BLaER1 (cell line): ENCODE measurements at regions not wholly inside any gene's neighbourhood (a gene's known extent, or its start where the extent isn't known, plus 50 kb on each side); places are given as distances from the start of the nearest gene placed in this dataset.

ENCODE experiments used
- H3K27ac ChIP-seq: shearing (Covaris generic); formaldehyde crosslinking; 2 replicates; pipeline ENCODE4 v1.8.1; 2022
- H3K27me3 ChIP-seq: shearing (Covaris generic); formaldehyde crosslinking; 2 replicates; pipeline ENCODE4 v1.8.1; 2022
- H3K36me3 ChIP-seq: shearing (Covaris generic); formaldehyde crosslinking; 2 replicates; pipeline ENCODE4 v1.8.1; 2022
- H3K4me1 ChIP-seq: shearing (Covaris generic); formaldehyde crosslinking; 2 replicates; pipeline ENCODE4 v1.8.1; 2022
- H3K4me2 ChIP-seq: shearing (Covaris generic); formaldehyde crosslinking; 2 replicates; pipeline ENCODE4 v1.8.1; 2022
- H3K4me3 ChIP-seq: shearing (Covaris generic); formaldehyde crosslinking; 2 replicates; pipeline ENCODE4 v1.8.1; 2022
- H3K9ac ChIP-seq: shearing (Covaris generic); formaldehyde crosslinking; 2 replicates; pipeline ENCODE4 v1.8.1; 2022
- H3K9me3 ChIP-seq: shearing (Covaris generic); formaldehyde crosslinking; 2 replicates; pipeline ENCODE4 v1.8.1; 2022
- H4K20me1 ChIP-seq: shearing (Covaris generic); formaldehyde crosslinking; 2 replicates; pipeline ENCODE4 v1.8.1; 2022
- Cebpa-rat ChIP-seq: shearing (Covaris generic); IDR thresholded peaks from 2 replicates; pipeline ENCODE4 v1.8.1; 2022

DNA sequence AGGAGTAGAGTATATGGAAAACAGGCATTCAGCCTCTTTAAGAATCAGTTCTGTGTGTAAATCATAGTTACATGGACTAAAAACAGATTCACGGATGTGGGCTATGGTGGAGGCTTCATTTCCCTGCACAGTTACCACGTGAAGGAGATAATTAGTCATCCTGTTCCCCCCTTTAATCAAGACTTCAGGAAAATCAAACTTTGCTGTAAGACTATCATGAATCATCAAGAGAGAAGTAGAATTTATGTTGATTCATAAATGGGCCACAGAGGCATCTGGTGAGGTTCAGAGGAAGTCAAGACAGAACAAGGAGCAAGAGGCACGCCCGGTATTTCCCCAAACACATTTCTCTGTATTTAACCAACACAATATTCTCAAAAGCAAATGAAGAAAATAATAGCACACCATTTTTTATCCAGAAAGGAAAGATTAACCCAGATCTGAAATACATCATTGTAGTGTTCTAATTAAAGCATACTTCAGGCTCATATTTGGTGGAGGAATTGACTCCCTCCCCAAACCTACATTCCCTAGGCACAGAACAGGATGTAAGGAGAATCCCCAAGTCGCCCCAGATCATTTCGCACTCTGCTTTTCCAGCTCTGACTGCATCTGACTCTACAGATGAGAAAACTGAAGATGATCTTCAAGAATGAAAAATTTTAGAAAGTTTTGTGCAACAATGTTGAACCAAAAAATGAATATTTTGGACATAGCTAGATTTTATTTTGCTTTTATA, 175.8 kb upstream of the GAS1 start:
- Histone ChIP-seq H3K4me3 (no peak overlapping the region), H3K27ac (no peak overlapping the region), H3K4me1 (peaks cover 15% of the 10 kb centered on the region), H3K9me3 (no peaks in the 10 kb centered on the region), H3K4me2 (peak overlapping the region; percentile 22; the same call in 1 of the 2 replicates), H3K9ac (no peak overlapping the region), H4K20me1 (no peaks in the 10 kb centered on the region), H3K36me3 (no peaks in the 10 kb centered on the region), H3K27me3 (no peaks in the 10 kb centered on the region)
- no peak for TF ChIP-seq Cebpa-rat

DNA sequence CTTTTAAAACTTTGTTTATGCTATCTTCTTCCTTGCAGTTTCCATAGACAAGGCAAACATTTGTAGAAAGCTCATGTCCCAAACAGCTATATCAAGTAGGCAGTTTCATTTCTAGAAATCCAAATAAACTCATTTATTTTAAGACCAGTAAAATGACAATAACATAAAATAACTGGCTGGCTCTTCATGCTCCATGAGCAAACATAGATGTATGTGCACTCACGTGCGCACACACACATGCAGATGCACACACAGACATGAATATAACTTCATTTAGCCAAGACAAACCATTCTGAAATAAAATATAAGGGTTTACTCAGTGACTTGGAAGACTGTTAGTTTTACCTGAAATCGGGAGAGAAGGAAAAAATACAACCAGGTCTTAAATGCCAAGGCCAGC, 176.5 kb upstream of the GAS1 start:
- Histone ChIP-seq H3K4me2 (no peak overlapping the region), H3K4me1 (peaks cover 15% of the 10 kb centered on the region), H3K36me3 (no peaks in the 10 kb centered on the region), H3K27ac (no peak overlapping the region), H3K4me3 (no peak overlapping the region), H3K9ac (no peak overlapping the region), H3K9me3 (no peaks in the 10 kb centered on the region), H4K20me1 (no peaks in the 10 kb centered on the region), H3K27me3 (no peaks in the 10 kb centered on the region)
- no peak for TF ChIP-seq Cebpa-rat

DNA sequence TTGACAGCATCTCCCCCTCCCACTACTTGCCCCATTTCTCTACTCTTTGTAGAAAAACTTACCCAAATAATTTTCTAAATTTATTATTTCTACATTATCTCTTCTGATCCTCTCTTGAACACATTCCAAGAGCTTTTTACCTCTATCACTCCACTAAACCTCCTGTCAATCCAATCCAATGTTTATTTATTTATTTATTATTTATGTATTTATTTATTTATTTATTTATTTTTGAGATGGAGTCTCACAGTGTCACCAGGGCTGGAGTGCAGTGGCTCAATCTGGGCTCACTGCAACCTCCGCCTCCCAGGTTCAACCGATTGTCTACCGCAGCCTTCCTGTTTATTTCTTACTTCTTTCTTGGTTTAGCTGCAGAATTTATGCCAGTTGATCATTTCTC, 178.5 kb upstream of the GAS1 start:
- H4K20me1 ChIP-seq, result no peaks in the 10 kb centered on the region
- no peak overlapping the region for H3K27ac ChIP-seq
- H3K9ac ChIP-seq, result no peak overlapping the region
- H3K27me3 ChIP-seq, result no peaks in the 10 kb centered on the region
- no peaks in the 10 kb centered on the region for H3K36me3 ChIP-seq
- H3K4me3 ChIP-seq, result no peak overlapping the region
- H3K4me1 ChIP-seq, result peaks cover 15% of the 10 kb centered on the region
- TF ChIP-seq Cebpa-rat, result no peak
- no peaks in the 10 kb centered on the region; the same call in 1 of the 2 replicates for H3K9me3 ChIP-seq
- no peak overlapping the region for H3K4me2 ChIP-seq

DNA sequence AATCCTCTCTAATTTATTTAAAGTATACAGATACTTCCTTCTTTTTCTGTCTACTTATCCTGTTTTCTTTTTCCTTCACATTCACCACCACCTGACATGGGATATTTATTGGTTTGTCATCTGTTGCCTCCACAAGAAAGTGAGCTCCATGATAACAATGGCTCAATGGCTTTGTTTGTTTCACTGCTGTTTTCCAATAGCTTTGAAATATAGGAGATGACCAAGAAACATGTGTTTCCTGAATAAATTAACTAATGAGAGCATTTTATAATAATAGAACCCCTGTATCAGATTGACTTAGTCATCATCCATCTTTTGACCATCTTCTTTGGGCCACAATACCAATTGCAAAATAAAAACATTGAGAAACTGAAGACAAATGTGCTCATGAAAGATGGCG, 180.2 kb upstream of the GAS1 start:
- Histone ChIP-seq H3K9me3 (peaks cover 8% of the 10 kb centered on the region; the same call in 1 of the 2 replicates), H3K27ac (no peak overlapping the region), H3K4me1 (peaks cover 14% of the 10 kb centered on the region), H4K20me1 (no peaks in the 10 kb centered on the region), H3K4me2 (no peak overlapping the region), H3K36me3 (no peaks in the 10 kb centered on the region), H3K27me3 (no peaks in the 10 kb centered on the region), H3K9ac (no peak overlapping the region), H3K4me3 (no peak overlapping the region)
- no peak for TF ChIP-seq Cebpa-rat

DNA sequence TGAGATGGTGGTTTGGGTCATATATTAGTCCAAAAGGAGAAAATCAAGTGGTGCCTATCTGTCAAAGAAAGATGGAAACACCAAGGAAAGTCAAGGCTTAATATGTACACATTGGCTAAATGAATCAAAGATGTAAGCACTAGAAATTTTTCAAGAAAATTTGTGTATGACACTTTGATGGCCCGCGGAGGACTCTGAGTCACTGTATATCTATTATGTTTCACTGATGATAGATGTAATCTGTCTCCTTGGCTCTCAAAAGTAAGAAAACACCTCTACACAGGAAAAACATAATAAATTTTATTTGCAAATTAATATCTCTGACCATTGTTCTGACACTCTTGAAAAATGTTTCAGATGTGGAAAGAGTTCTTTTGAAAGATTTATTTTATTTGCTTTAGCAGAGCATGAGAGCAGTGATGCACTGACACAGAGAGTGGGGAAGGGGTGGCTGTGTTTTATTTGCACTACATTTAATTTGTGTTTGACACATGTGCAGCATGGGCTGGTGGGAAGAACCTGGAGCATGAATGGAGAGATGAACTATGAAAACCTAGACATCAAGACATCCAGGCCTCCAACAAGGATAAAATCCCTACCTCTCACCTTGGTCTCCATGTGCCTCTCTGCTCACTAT, 180.8 kb upstream of the GAS1 start:
- no peaks in the 10 kb centered on the region for H3K27me3 ChIP-seq
- H3K4me1 ChIP-seq, result peaks cover 9% of the 10 kb centered on the region
- no peak overlapping the region for H3K4me3 ChIP-seq
- H3K36me3 ChIP-seq, result no peaks in the 10 kb centered on the region
- TF ChIP-seq Cebpa-rat, result no peak
- peaks cover 8% of the 10 kb centered on the region; the same call in 1 of the 2 replicates for H3K9me3 ChIP-seq
- H3K27ac ChIP-seq, result no peak overlapping the region
- H3K4me2 ChIP-seq, result no peak overlapping the region
- H3K9ac ChIP-seq, result no peak overlapping the region
- H4K20me1 ChIP-seq, result no peaks in the 10 kb centered on the region

DNA sequence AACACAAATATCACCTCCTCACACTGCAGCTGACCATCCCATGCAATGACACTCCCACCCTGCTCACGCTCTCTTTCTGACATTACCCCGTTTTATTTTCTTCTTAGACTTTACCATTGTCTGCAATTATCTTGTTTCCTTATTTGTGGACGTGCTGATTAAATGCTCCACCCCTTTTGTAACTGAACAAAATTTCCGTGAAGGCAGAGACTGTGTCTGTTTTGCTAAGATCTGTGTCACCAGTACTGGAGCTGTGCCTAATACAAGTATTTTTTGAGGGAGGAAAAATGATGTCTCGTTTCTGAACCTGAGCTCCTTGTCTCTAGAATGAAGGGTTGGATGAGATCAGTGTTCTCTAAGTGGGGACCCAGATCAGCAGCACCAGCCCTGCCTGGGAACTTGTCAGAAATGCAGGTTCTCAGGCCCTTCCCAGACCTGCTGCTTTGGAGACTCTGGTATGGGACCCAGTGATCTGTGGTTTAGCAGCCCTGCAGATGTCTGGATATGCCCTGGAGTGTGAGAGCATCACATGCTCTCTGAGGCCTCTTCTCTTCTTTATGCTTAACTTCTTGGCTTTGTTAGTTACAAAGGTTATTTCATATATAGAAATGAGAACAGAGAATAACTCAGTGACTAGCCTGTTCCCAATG, 181.7 kb upstream of the GAS1 start:
- H3K4me2 ChIP-seq, result no peak overlapping the region
- 0 out of 2 replicates have a peak, but pooled peaks cover 2% of the 10 kb centered on the region for H3K4me1 ChIP-seq
- H3K27me3 ChIP-seq, result no peaks in the 10 kb centered on the region
- H3K9me3 ChIP-seq, result peaks cover 8% of the 10 kb centered on the region; the same call in 1 of the 2 replicates
- H3K36me3 ChIP-seq, result no peaks in the 10 kb centered on the region
- no peak overlapping the region for H3K4me3 ChIP-seq
- H4K20me1 ChIP-seq, result no peaks in the 10 kb centered on the region
- no peak overlapping the region for H3K27ac ChIP-seq
- TF ChIP-seq Cebpa-rat, result no peak
- H3K9ac ChIP-seq, result no peak overlapping the region

DNA sequence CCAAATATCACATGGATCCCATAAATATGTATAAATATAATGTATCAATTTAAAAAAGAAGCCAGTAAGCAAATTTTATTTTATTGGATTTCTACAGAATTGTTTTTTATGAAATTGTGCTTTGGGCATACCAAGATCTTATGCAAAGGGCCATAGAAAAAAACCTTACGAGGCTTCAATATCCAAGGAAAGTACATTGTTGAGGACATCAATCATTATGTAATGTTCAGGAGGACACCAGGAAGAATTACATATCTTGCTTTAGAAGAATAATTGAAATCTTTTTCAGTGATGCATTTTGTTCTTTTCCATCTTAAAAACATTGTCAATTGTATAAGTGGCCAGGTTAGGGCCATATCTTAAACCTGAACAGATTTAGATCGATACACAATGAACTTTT, 187.8 kb upstream of the GAS1 start:
- H3K9ac ChIP-seq, result no peak overlapping the region
- no peak for TF ChIP-seq Cebpa-rat
- H3K36me3 ChIP-seq, result no peaks in the 10 kb centered on the region
- peaks cover 8% of the 10 kb centered on the region; the same call in 1 of the 2 replicates for H3K9me3 ChIP-seq
- no peaks in the 10 kb centered on the region for H4K20me1 ChIP-seq
- no peaks in the 10 kb centered on the region for H3K27me3 ChIP-seq
- no peak overlapping the region for H3K4me3 ChIP-seq
- H3K4me1 ChIP-seq, result no peaks in the 10 kb centered on the region
- H3K4me2 ChIP-seq, result no peak overlapping the region
- H3K27ac ChIP-seq, result no peak overlapping the region

DNA sequence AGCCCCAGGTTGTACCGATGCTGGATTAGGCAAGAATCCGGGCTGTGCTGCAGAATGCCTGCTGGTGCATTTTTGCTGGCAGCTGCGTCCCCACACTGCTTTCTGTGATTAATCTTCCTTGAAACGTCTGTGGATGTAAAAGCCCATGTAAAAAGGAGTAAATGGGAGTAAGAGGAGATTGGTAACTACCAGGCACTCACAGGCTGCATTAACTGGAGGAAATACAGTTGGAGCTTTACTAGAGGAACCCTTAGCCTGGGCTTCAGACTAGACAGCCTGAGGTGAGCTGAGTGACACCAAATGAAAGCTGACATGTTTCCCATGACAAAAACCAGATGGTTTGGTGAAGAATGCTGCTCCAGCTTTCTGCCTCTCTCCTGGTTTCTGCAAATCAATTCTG, 190.4 kb upstream of the GAS1 start:
- H3K4me2 ChIP-seq, result no peak overlapping the region
- H3K4me1 ChIP-seq, result no peaks in the 10 kb centered on the region
- H3K9me3 ChIP-seq, result no peaks in the 10 kb centered on the region
- no peaks in the 10 kb centered on the region for H4K20me1 ChIP-seq
- H3K27me3 ChIP-seq, result no peaks in the 10 kb centered on the region
- no peak overlapping the region for H3K4me3 ChIP-seq
- no peaks in the 10 kb centered on the region for H3K36me3 ChIP-seq
- no peak overlapping the region for H3K9ac ChIP-seq
- H3K27ac ChIP-seq, result no peak overlapping the region
- no peak for TF ChIP-seq Cebpa-rat

DNA sequence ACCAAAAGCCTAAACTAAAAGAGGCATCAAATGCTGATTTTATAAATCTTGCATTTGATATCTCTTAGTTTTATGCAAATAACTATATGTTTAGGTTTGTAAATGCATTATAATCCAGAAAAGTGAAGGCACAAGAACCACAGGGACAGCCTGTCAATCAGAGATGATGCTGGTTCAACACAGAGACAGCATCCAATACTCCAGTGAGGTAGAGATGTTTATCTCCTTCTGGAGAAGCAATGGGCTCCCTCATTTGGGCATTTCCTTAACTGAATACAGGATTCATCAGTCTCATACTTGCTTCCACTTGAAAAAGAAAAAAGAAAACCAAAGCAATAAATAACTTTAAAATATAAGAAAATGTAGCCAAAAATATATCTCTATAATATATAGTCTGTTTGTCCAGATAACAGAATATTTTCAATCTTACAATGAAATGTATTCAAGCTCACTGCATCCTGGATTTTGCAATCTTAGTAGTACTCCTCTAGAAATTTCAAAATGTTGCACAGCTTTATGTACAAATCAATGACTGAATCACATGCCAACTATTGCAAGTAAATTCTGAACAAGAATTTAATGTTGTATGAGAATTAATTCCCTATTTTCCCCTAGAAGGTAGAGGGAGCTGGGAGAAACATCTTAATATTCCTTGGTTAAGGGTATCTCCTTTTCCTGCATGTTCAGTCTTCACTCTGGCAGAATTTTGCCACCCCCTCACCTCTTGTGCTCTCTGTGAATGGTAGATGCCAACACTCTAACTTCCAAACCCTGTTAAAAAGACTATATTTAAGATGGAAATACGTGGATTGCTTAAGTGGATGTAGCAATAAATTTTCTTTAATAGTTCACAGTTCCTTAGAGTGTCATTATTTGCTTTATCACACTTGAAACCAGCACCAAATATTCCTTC, 191.1 kb upstream of the GAS1 start:
- Histone ChIP-seq H3K9ac (no peak overlapping the region), H3K36me3 (no peaks in the 10 kb centered on the region), H3K4me3 (no peak overlapping the region), H3K27me3 (no peaks in the 10 kb centered on the region), H3K9me3 (no peaks in the 10 kb centered on the region), H3K4me2 (no peak overlapping the region), H4K20me1 (no peaks in the 10 kb centered on the region), H3K27ac (no peak overlapping the region), H3K4me1 (no peaks in the 10 kb centered on the region)
- TF ChIP-seq Cebpa-rat, result no peak
